Activated naive CD8-positive, alpha-beta T cell treated with anti-CD3 and anti-CD28 coated beads, Interleukin-2, amount 50 U/mL, for 24 hours (primary cell): ENCODE measurements at regions not wholly inside any gene's neighbourhood (a gene's known extent, or its start where the extent isn't known, plus 50 kb on each side); places are given as distances from the start of the nearest gene placed in this dataset.

Source experiments
- ATAC-seq: fragments of 150-1000 bp; cut with Tn5 transposase; one replicate; pipeline ENCODE4 v1.10.0; 2021
- DNase-seq: peaks from one replicate; pipeline ENCODE4 v3.0.0; 2021
- H3K27ac Mint-ChIP-seq: one replicate; pipeline ENCODE4 v1.8.0; 2021; ENCODE audit warnings: mild to moderate bottlenecking, mixed read lengths
- H3K27me3 Mint-ChIP-seq: one replicate; pipeline ENCODE4 v1.8.0; 2021; ENCODE audit warnings: mixed read lengths
- H3K36me3 Mint-ChIP-seq: one replicate; pipeline ENCODE4 v1.8.0; 2021; ENCODE audit warnings: low read depth, mixed read lengths
- H3K4me1 Mint-ChIP-seq: one replicate; pipeline ENCODE4 v1.8.0; 2021; ENCODE audit warnings: mixed read lengths
- H3K4me3 Mint-ChIP-seq: one replicate; pipeline ENCODE4 v1.8.0; 2021; ENCODE audit warnings: mild to moderate bottlenecking, moderate library complexity, mixed read lengths
- H3K9me3 Mint-ChIP-seq: one replicate; pipeline ENCODE4 v1.8.0; 2021; ENCODE audit warnings: mixed read lengths

- ATAC-seq (no peak), DNase-seq (no peak)
- Mint-ChIP-seq H3K4me3 (no peak overlapping the region), H3K9me3 (peaks cover 6% of the 10 kb centered on the region), H3K27ac (no peak overlapping the region), H3K4me1 (no peaks in the 10 kb centered on the region), H3K27me3 (peaks cover 4% of the 10 kb centered on the region), H3K36me3 (no peaks in the 10 kb centered on the region)
Measured at GRCh38 chr6:169850746-169851145, 99.3 kb downstream of the ERMARD start.

- no peak overlapping the region for H3K4me3 Mint-ChIP-seq
- ATAC-seq (no peak), DNase-seq (no peak)
- H3K27ac Mint-ChIP-seq = no peak overlapping the region
- H3K27me3 Mint-ChIP-seq = peaks cover 4% of the 10 kb centered on the region
- peaks cover 6% of the 10 kb centered on the region for H3K9me3 Mint-ChIP-seq
- H3K36me3 Mint-ChIP-seq = no peaks in the 10 kb centered on the region
- H3K4me1 Mint-ChIP-seq = no peaks in the 10 kb centered on the region
Measured at GRCh38 chr6:169850154-169850553, 98.7 kb downstream of the ERMARD start.

GRCh38 chr6:169849396-169849795 is 98.0 kb downstream of the ERMARD start:
- Mint-ChIP-seq H3K27ac (no peak overlapping the region), H3K9me3 (peaks cover 6% of the 10 kb centered on the region), H3K27me3 (peaks cover 4% of the 10 kb centered on the region), H3K36me3 (no peaks in the 10 kb centered on the region), H3K4me3 (no peak overlapping the region), H3K4me1 (no peaks in the 10 kb centered on the region)
- DNase-seq (no peak), ATAC-seq (no peak)

GRCh38 chr6:169848946-169849345 is 97.5 kb downstream of the ERMARD start:
- DNase-seq (no peak), ATAC-seq (no peak)
- no peaks in the 10 kb centered on the region for H3K4me1 Mint-ChIP-seq
- H3K4me3 Mint-ChIP-seq = no peak overlapping the region
- peaks cover 6% of the 10 kb centered on the region for H3K9me3 Mint-ChIP-seq
- no peaks in the 10 kb centered on the region for H3K36me3 Mint-ChIP-seq
- peaks cover 4% of the 10 kb centered on the region for H3K27me3 Mint-ChIP-seq
- no peak overlapping the region for H3K27ac Mint-ChIP-seq

- H3K27me3 Mint-ChIP-seq = peaks cover 4% of the 10 kb centered on the region
- H3K4me1 Mint-ChIP-seq = no peaks in the 10 kb centered on the region
- DNase-seq (no peak), ATAC-seq (no peak)
- no peak overlapping the region for H3K27ac Mint-ChIP-seq
- H3K9me3 Mint-ChIP-seq = peaks cover 2% of the 10 kb centered on the region
- no peak overlapping the region for H3K4me3 Mint-ChIP-seq
- H3K36me3 Mint-ChIP-seq = no peaks in the 10 kb centered on the region
Measured at GRCh38 chr6:169847901-169848311, 96.5 kb downstream of the ERMARD start.

- H3K9me3 Mint-ChIP-seq = no peaks in the 10 kb centered on the region
- H3K4me1 Mint-ChIP-seq = no peaks in the 10 kb centered on the region
- DNase-seq = no peak
- ATAC-seq = no peak
- H3K27ac Mint-ChIP-seq = no peak overlapping the region
- H3K27me3 Mint-ChIP-seq = peaks cover 4% of the 10 kb centered on the region
- no peak overlapping the region for H3K4me3 Mint-ChIP-seq
- H3K36me3 Mint-ChIP-seq = no peaks in the 10 kb centered on the region
Measured at GRCh38 chr6:169847141-169847674, 95.8 kb downstream of the ERMARD start.

GRCh38 chr6:169846286-169847056 is 95.0 kb downstream of the ERMARD start:
- H3K9me3 Mint-ChIP-seq = no peaks in the 10 kb centered on the region
- H3K4me3 Mint-ChIP-seq = no peak overlapping the region
- DNase-seq (no peak), ATAC-seq (no peak)
- no peaks in the 10 kb centered on the region for H3K4me1 Mint-ChIP-seq
- H3K36me3 Mint-ChIP-seq = no peaks in the 10 kb centered on the region
- no peak overlapping the region for H3K27ac Mint-ChIP-seq
- peaks cover 4% of the 10 kb centered on the region for H3K27me3 Mint-ChIP-seq

- DNase-seq (no peak), ATAC-seq (no peak)
- no peaks in the 10 kb centered on the region for H3K9me3 Mint-ChIP-seq
- H3K27ac Mint-ChIP-seq = no peak overlapping the region
- H3K27me3 Mint-ChIP-seq = peaks cover 4% of the 10 kb centered on the region
- no peaks in the 10 kb centered on the region for H3K4me1 Mint-ChIP-seq
- no peaks in the 10 kb centered on the region for H3K36me3 Mint-ChIP-seq
- H3K4me3 Mint-ChIP-seq = no peak overlapping the region
Measured at GRCh38 chr6:169845426-169846285, 94.2 kb downstream of the ERMARD start.

- Mint-ChIP-seq H3K27ac (no peak overlapping the region), H3K36me3 (no peaks in the 10 kb centered on the region), H3K27me3 (peaks cover 4% of the 10 kb centered on the region), H3K9me3 (no peaks in the 10 kb centered on the region), H3K4me1 (no peaks in the 10 kb centered on the region), H3K4me3 (no peak overlapping the region)
- DNase-seq (no peak), ATAC-seq (no peak)
Measured at GRCh38 chr6:169844946-169845345, 93.5 kb downstream of the ERMARD start.

- ATAC-seq = no peak
- Mint-ChIP-seq H3K36me3 (no peaks in the 10 kb centered on the region), H3K4me1 (no peaks in the 10 kb centered on the region), H3K27me3 (peaks cover 4% of the 10 kb centered on the region), H3K9me3 (no peaks in the 10 kb centered on the region), H3K27ac (no peak overlapping the region), H3K4me3 (no peak overlapping the region)
- DNase-seq = no peak
Measured at GRCh38 chr6:169843991-169844390, 92.6 kb downstream of the ERMARD start.

GRCh38 chr6:169843110-169843509 is 91.7 kb downstream of the ERMARD start:
- H3K36me3 Mint-ChIP-seq = no peaks in the 10 kb centered on the region
- no peak for DNase-seq
- H3K4me1 Mint-ChIP-seq = no peaks in the 10 kb centered on the region
- H3K9me3 Mint-ChIP-seq = no peaks in the 10 kb centered on the region
- H3K4me3 Mint-ChIP-seq = no peak overlapping the region
- ATAC-seq = no peak
- no peak overlapping the region for H3K27ac Mint-ChIP-seq
- peaks cover 4% of the 10 kb centered on the region for H3K27me3 Mint-ChIP-seq

- DNase-seq (no peak), ATAC-seq (no peak)
- peaks cover 3% of the 10 kb centered on the region for H3K27me3 Mint-ChIP-seq
- H3K9me3 Mint-ChIP-seq = no peaks in the 10 kb centered on the region
- H3K4me1 Mint-ChIP-seq = no peaks in the 10 kb centered on the region
- no peak overlapping the region for H3K4me3 Mint-ChIP-seq
- no peaks in the 10 kb centered on the region for H3K36me3 Mint-ChIP-seq
- no peak overlapping the region for H3K27ac Mint-ChIP-seq
Measured at GRCh38 chr6:169841907-169842606, 90.6 kb downstream of the ERMARD start.

- no peak for DNase-seq
- H3K4me1 Mint-ChIP-seq = no peaks in the 10 kb centered on the region
- no peak for ATAC-seq
- H3K4me3 Mint-ChIP-seq = no peak overlapping the region
- no peaks in the 10 kb centered on the region for H3K9me3 Mint-ChIP-seq
- peaks cover 3% of the 10 kb centered on the region for H3K27me3 Mint-ChIP-seq
- H3K27ac Mint-ChIP-seq = no peak overlapping the region
- H3K36me3 Mint-ChIP-seq = no peaks in the 10 kb centered on the region
Measured at GRCh38 chr6:169841251-169841650, 89.8 kb downstream of the ERMARD start.

GRCh38 chr6:169839898-169840631 is 88.6 kb downstream of the ERMARD start:
- peaks cover 9% of the 10 kb centered on the region for H3K27me3 Mint-ChIP-seq

More at GRCh38 chr6:169839898-169840631, 88.6 kb downstream of the ERMARD start:
- no peaks in the 10 kb centered on the region for H3K4me1 Mint-ChIP-seq
- no peaks in the 10 kb centered on the region for H3K36me3 Mint-ChIP-seq
- no peak overlapping the region for H3K4me3 Mint-ChIP-seq
- no peaks in the 10 kb centered on the region for H3K9me3 Mint-ChIP-seq
- H3K27ac Mint-ChIP-seq = no peak overlapping the region
- ATAC-seq (no peak), DNase-seq (no peak)
